COR-L47 (cell line): ENCODE measurements at regions not wholly inside any gene's neighbourhood (a gene's known extent, or its start where the extent isn't known, plus 50 kb on each side); places are given as distances from the start of the nearest gene placed in this dataset.
"Not testable (repeated sequence)": the region's sequence is repeated elsewhere in the genome, so short reads cannot be mapped to it uniquely, and the experiment has no call there.

ENCODE experiments used
- DNase-seq: peaks from one replicate; lab custom pipeline; 2025; lab: John Stamatoyannopoulos, UW

DNA sequence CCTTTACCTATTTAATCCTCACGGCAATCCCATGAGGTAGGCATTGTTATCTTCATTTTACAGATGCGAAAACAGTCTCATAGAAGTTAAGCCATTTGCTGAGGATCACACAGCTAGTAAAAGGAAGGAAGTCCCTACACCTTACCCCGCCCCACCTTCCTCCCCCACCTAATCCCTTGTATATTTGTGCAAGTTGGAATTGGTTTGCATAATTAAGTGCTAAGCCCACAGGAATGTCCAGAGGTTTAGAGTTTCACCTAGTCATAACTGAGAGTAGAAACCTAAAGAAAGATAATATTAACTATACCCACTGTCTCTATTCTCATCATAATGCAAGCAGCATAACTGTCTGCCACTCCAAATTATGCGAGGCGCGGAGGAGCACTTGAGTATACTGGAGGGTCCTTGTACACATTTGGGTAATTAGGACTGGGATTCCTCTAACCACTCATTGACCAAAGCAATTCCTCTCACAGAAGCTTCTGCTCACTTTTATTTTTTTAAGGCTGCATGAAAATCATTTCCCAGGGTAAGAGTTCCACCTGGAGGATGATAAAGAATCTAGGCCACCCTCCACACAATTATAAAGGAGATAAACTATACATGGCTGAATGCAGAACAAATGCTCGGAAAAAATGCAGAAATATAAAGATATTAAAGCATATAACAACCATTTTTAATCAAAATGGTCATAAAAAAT lies 199.9 kb downstream of the FAM181B start:
- no peak for DNase-seq

GRCh38 chr11:82529936-82530335 lies 203.7 kb downstream of the FAM181B start:
- no peak for DNase-seq

DNA sequence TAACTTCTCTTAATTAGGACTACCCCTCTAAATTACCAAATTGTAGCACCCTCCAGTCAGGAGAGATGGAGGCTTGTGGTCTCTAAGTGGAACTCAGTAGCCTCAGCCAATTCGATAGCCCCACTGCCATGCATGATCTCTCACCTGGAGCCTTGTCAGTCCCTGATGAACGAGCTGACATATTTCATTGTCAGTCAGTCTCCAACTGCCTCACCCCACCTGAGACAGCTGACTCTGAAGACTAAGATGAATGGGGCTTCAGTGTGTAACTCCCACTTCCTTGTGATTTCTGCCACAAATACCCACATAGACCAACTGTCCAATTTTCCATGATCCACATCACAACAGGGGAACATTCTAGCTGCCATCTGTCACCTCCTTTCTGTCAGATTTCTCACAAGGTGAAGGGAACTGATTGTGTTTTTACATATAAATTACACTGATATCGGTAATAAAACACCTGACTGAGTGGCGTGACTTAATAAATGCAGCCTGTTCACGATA lies 206.5 kb downstream of the FAM181B start:
- no peak for DNase-seq

- DNase-seq, result no peak
Measured at GRCh38 chr11:82523141-82523540, 210.5 kb downstream of the FAM181B start.

- no peak for DNase-seq
Measured at GRCh38 chr11:82521427-82521826, 212.2 kb downstream of the FAM181B start.

GRCh38 chr11:82507288-82507687 lies 226.4 kb downstream of the FAM181B start:
- peak; percentile 71 for DNase-seq

DNA sequence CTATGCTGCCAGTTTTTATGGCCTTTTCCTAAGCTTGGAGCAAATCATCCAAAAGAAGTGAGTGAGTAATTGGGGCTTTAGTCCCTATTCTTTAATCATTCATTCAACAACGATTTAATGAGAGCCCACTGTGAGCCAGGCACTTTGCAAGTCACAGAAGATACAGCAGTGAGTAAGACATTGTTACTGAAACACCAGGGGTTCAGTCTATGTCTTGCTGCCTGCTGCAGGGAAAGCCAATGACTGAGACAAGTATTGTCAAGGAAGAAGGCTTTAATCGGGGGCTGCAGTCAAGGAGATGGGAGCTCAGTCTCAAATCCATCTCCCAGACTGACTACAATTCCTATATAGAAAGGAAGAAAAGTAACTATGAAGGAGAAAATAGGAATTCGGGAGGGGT lies 228.3 kb downstream of the FAM181B start:
- no peak for DNase-seq

- DNase-seq, result not testable (repeated sequence)
Measured at GRCh38 chr11:82501174-82501573, 232.5 kb downstream of the FAM181B start.

GRCh38 chr11:82494988-82495432 lies 238.7 kb downstream of the FAM181B start:
- DNase-seq, result peak; percentile 46

- no peak for DNase-seq
Measured at GRCh38 chr11:82474876-82475275, 258.8 kb downstream of the FAM181B start.

GRCh38 chr11:82465481-82465880 lies 268.2 kb downstream of the FAM181B start:
- DNase-seq, result no peak

GRCh38 chr11:82462608-82463242 lies 270.9 kb downstream of the FAM181B start:
- DNase-seq, result no peak

DNA sequence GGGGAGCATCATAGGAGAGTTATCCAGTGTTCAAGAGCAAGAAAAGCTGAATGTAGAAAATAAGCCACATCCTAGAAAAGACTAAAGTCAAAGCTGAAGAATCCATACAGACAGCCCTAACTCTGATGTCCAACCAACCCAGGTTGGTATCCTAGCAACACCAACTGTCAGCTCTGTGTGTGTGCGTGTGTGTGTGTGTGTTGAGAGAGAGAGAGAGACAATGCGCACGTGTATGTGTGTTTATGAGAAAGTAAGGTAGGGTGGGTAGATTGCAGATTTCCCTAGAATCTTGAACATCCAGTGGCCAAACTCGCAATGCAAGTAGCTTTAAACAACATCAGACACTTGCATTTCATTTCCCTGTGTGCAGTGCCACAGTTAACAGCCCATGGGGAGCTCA lies 274.9 kb downstream of the FAM181B start:
- peak; percentile 33 for DNase-seq

- no peak for DNase-seq
Measured at GRCh38 chr11:82458147-82458546, 275.5 kb downstream of the FAM181B start.

DNA sequence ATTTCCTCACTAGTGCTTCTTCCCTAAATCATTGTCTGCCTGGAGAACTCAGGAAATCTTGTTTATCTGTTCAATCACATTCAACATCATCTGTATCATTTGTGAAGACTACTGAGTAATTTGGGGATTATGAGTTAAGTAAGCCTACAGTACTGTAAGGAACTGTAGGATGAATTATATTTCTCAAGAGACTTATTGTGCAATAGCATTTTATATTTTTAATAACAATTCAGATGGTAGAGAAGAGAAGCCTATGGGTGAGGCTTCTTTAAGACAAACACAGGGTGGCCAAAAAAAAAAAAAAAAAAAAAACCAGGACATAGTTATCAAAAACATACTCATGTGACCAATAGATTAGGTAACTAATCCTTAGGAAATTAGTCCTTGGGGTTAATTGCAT lies 282.7 kb downstream of the FAM181B start:
- DNase-seq, result no peak

GRCh38 chr11:82406611-82407010 lies 327.1 kb downstream of the FAM181B start:
- no peak for DNase-seq

DNA sequence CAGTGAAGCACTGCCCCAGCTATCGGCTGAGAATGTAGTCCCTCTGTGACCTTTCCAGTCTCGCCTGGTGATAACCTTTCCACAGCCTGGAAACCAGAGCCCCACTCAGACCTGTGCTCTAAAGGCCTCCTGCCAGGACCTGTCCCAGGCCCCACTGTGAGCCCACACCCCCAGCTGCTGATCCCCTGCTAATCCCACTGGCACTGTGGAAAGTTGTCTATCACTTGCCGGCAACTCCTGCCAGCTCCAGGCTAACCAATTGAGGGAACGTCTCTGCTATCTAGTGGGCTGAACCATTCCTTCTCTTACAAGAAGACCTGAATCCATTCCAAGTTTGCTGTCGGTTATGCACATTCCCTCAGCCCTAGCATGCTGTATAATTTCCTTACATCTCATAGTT lies 328.2 kb downstream of the FAM181B start:
- no peak for DNase-seq

DNA sequence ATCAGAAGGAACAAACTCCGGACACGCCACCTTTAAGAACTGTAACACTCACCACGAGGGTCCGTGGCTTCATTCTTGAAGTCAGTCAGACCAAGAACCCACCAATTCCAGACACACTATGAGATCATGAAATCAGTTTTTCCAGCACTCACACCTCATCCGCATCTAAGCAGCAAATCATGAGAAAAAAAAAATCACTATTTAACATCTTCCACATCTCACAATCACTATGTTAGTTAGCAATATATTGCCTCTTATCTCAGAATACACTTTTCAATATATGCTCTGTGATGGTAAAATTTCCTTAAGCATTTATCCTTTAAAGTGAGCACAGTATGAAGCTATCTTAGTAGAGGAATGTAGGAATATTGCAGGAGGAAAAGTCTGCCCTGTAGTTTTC lies 328.7 kb downstream of the FAM181B start:
- DNase-seq, result no peak

- no peak for DNase-seq
Measured at GRCh38 chr11:82403640-82404305, 329.9 kb downstream of the FAM181B start.

GRCh38 chr11:82398300-82398815 lies 335.3 kb downstream of the FAM181B start:
- DNase-seq, result no peak

DNA sequence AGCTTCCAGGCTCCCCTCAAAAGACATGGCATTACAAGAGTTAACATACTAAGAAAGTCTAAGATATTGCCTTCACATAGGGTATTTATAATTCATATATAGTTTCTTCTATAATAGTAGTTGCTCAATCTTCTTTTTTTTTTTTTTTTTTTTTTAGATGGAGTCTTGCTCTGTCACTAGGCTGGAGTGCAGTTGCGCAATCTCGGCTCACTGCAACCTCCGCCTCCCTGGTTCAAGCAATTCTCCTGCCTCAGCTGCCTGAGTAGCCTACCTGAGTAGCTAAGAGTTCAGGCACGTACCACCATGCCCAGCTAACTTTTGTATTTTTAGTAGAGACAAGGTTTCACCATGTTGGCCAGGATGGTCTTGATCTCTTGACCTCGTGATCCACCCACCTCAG lies 337.0 kb downstream of the FAM181B start:
- DNase-seq, result not testable (repeated sequence)

- no peak for DNase-seq
Measured at GRCh38 chr11:82384308-82384707, 349.4 kb downstream of the FAM181B start.
